SK-N-MC (cell line): ENCODE measurements at regions not wholly inside any gene's neighbourhood (a gene's known extent, or its start where the extent isn't known, plus 50 kb on each side); places are given as distances from the start of the nearest gene placed in this dataset.

Experiments used
- EZH2 ChIP-seq: fragments of 200-600 bp; sonication (generic); IDR thresholded peaks from one replicate; pipeline ENCODE4 v1.6.1; 2017; ENCODE audit warnings: antibody characterized with exemption
- POLR2AphosphoS5 ChIP-seq: IDR thresholded peaks from 2 replicates; pipeline ENCODE4 v1.6.1; 2012; ENCODE audit warnings: mild to moderate bottlenecking, low read depth, low read length, borderline replicate concordance

DNA sequence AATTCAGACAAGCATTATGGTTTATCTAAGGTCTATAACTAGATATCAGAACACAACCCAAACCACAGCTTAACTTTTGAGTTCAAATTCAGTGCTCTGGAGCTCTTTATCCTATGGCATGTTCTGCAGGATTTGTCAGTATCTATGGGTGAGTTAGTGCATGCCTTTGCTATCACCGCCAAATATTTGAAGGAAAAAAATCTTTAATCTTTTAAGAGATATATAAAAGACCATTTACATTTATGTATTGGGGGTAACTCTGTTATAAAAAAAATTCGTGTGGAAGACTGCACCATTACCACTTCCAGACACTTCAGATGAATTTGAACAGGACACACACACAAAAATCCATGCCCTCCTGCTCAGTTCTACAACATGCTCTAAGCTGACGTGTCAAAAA is 313.5 kb upstream of the CHORDC1 start:
- TF ChIP-seq EZH2: no peak
- no peak for TF ChIP-seq POLR2AphosphoS5
